ENCODE measurements at regions not wholly inside any gene's neighbourhood (a gene's known extent, or its start where the extent isn't known, plus 50 kb on each side); places are given as distances from the start of the nearest gene placed in this dataset.

DNA sequence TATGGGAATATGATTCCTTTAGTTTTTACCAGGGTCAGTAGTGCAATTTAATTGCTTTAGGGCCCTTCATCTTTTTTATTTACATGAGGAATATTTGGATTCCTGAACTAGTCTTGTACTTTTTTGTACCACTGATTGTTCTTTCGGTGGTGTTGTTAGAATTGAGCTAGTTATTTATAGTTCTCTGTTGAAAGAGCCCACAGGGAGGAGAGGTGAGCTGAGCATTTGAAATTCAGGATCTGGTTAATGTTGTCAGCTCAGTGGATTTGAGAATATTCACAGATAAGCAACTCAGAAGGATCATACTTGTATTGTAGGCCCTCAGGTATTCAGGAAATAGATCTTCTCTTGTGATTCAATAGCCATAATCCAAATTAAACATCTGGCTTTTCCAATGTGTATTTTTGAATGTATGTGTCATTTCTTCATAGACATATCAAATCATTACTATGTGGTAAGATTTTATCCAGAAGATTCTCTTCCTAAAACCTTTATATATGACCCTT, 613.2 kb downstream of the ISL1 start:
- TF ChIP-seq, protein P1, sequence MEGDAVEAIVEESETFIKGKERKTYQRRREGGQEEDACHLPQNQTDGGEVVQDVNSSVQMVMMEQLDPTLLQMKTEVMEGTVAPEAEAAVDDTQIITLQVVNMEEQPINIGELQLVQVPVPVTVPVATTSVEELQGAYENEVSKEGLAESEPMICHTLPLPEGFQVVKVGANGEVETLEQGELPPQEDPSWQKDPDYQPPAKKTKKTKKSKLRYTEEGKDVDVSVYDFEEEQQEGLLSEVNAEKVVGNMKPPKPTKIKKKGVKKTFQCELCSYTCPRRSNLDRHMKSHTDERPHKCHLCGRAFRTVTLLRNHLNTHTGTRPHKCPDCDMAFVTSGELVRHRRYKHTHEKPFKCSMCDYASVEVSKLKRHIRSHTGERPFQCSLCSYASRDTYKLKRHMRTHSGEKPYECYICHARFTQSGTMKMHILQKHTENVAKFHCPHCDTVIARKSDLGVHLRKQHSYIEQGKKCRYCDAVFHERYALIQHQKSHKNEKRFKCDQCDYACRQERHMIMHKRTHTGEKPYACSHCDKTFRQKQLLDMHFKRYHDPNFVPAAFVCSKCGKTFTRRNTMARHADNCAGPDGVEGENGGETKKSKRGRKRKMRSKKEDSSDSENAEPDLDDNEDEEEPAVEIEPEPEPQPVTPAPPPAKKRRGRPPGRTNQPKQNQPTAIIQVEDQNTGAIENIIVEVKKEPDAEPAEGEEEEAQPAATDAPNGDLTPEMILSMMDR (IDR thresholded peaks at IDR 0.05; ENCODE audit: low read length): no peak
- no peak for TF ChIP-seq EZH2 (optimal IDR thresholded peaks at IDR 0.05; ENCODE audit: low read depth, low read length)

All from MM.1S (cell line).